ENCODE measurements at regions not wholly inside any gene's neighbourhood (a gene's known extent, or its start where the extent isn't known, plus 50 kb on each side); places are given as distances from the start of the nearest gene placed in this dataset.
"Not testable (repeated sequence)": the region's sequence is repeated elsewhere in the genome, so short reads cannot be mapped to it uniquely, and the experiment has no call there.

DNA sequence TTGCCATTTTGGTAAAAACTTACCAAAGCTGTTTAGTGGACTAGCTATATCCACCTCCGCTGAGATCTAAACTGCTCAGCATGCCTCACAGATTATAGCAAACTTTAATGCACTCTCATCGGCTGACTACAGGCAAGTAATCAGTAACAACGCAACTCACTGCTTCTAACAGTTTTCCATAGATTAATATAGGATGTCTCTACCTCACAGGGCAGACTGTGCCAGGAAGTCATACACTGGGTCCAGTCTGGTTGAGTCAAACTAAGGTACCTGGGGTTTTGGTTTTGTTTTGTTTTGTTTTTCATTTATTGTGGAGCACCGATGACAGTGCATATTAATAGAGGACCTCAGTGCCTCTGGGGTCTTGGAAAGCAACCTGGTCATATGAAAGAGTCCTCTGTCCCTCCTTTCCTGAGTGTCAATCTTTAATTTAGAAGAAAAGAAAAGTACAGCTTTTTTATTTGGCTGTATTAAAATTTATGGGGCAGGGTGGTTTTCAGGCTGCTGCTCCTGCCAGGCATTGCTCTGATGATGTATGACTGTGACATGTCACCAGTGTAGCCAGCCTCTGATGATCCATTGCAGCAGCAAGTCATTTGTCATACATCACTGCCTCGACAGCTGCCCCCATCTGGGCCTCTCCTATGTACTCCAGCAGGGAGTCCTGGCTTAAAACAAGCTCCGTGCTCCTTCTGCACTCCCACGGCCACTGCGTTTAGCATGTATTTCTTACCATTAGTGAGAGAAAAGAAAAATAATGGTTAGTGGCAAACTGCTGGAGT lies 854.1 kb downstream of the KCNJ2 start:
- intact Hi-C loops (cut with DNase I): no loop called here
- no peak for TF ChIP-seq CTCF (IDR thresholded peaks at IDR 0.05)
- TF ChIP-seq POLR2A (IDR thresholded peaks at IDR 0.05): no peak
- no peak for TF ChIP-seq POLR2AphosphoS5 (IDR thresholded peaks at IDR 0.05; ENCODE audit: insufficient read depth in 1 of 2, low read depth in 1 of 2)
- Histone ChIP-seq H3K27ac (no peak overlapping the region), H3K36me3 (no peaks in the 10 kb centered on the region), H3K4me1 (no peaks in the 10 kb centered on the region), H3K27me3 (no peaks in the 10 kb centered on the region), H3K4me3 (no peak overlapping the region), H3K9me3 (no peaks in the 10 kb centered on the region)
- DNase-seq (ENCODE audit: extremely low spot score in 2 of 2): no peak

GRCh38 chr17:71024172-71024571 lies 854.8 kb downstream of the KCNJ2 start:
- H3K27ac ChIP-seq: no peak overlapping the region
- H3K4me1 ChIP-seq: no peaks in the 10 kb centered on the region
- no peaks in the 10 kb centered on the region for H3K9me3 ChIP-seq
- DNase-seq (ENCODE audit: extremely low spot score in 2 of 2): no peak
- TF ChIP-seq POLR2A (IDR thresholded peaks at IDR 0.05) (no peak), POLR2AphosphoS5 (IDR thresholded peaks at IDR 0.05; ENCODE audit: insufficient read depth in 1 of 2, low read depth in 1 of 2) (no peak), CTCF (IDR thresholded peaks at IDR 0.05) (no peak)
- H3K4me3 ChIP-seq: no peak overlapping the region
- H3K27me3 ChIP-seq: no peaks in the 10 kb centered on the region
- no peaks in the 10 kb centered on the region for H3K36me3 ChIP-seq
- intact Hi-C loops (cut with DNase I): no loop called here

GRCh38 chr17:71024969-71025368 lies 855.6 kb downstream of the KCNJ2 start:
- DNase-seq (ENCODE audit: extremely low spot score in 2 of 2): no peak
- H3K9me3 ChIP-seq: no peaks in the 10 kb centered on the region
- intact Hi-C loops (cut with DNase I): no loop called here
- no peaks in the 10 kb centered on the region for H3K36me3 ChIP-seq
- TF ChIP-seq POLR2AphosphoS5 (IDR thresholded peaks at IDR 0.05; ENCODE audit: insufficient read depth in 1 of 2, low read depth in 1 of 2) (no peak), CTCF (IDR thresholded peaks at IDR 0.05) (no peak), POLR2A (IDR thresholded peaks at IDR 0.05) (no peak)
- no peaks in the 10 kb centered on the region for H3K4me1 ChIP-seq
- H3K4me3 ChIP-seq: no peak overlapping the region
- no peak overlapping the region for H3K27ac ChIP-seq
- no peaks in the 10 kb centered on the region for H3K27me3 ChIP-seq

- Histone ChIP-seq H3K27ac (no peak overlapping the region), H3K9me3 (no peaks in the 10 kb centered on the region), H3K4me3 (no peak overlapping the region), H3K4me1 (no peaks in the 10 kb centered on the region), H3K36me3 (no peaks in the 10 kb centered on the region), H3K27me3 (no peaks in the 10 kb centered on the region)
- intact Hi-C loops (cut with DNase I): no loop called here
- no peak for DNase-seq (ENCODE audit: extremely low spot score in 2 of 2)
- TF ChIP-seq POLR2A (IDR thresholded peaks at IDR 0.05): no peak
Observed at GRCh38 chr17:71029246-71029645, 859.9 kb downstream of the KCNJ2 start.

- H3K27me3 ChIP-seq; H3K4me1 ChIP-seq; H3K9me3 ChIP-seq; H3K4me3 ChIP-seq; H3K27ac ChIP-seq; H3K36me3 ChIP-seq; DNase-seq (ENCODE audit: extremely low spot score in 2 of 2); intact Hi-C loops (cut with DNase I): not testable (repeated sequence)
Observed at GRCh38 chr17:71031286-71031685, 862.0 kb downstream of the KCNJ2 start.

GRCh38 chr17:71032746-71033273 lies 863.5 kb downstream of the KCNJ2 start:
- TF ChIP-seq POLR2AphosphoS5 (IDR thresholded peaks at IDR 0.05; ENCODE audit: insufficient read depth in 1 of 2, low read depth in 1 of 2) (no peak), CTCF (IDR thresholded peaks at IDR 0.05) (no peak), POLR2A (IDR thresholded peaks at IDR 0.05) (no peak)

More at GRCh38 chr17:71032746-71033273, 863.5 kb downstream of the KCNJ2 start:
- no peak for DNase-seq (ENCODE audit: extremely low spot score in 2 of 2)
- intact Hi-C loops (cut with DNase I): no loop called here
- no peak overlapping the region for H3K4me3 ChIP-seq
- no peaks in the 10 kb centered on the region for H3K27me3 ChIP-seq
- no peaks in the 10 kb centered on the region for H3K9me3 ChIP-seq
- H3K27ac ChIP-seq: no peak overlapping the region
- H3K36me3 ChIP-seq: no peaks in the 10 kb centered on the region
- H3K4me1 ChIP-seq: no peaks in the 10 kb centered on the region

Data from vagina (tissue), 2 donors.